GM12878 (cell line): ENCODE measurements at regions not wholly inside any gene's neighbourhood (a gene's known extent, or its start where the extent isn't known, plus 50 kb on each side); places are given as distances from the start of the nearest gene placed in this dataset.

Source experiments
- CBX3 ChIP-seq: fragments of 200-600 bp; sonication (generic); IDR thresholded peaks from 2 replicates; pipeline ENCODE4 v1.6.1; 2016; ENCODE audit warnings: low read depth, borderline replicate concordance
- CHD4 ChIP-seq: fragments of 200-600 bp; sonication (generic); IDR thresholded peaks from 2 replicates; pipeline ENCODE4 v1.6.1; 2016; ENCODE audit warnings: mild to moderate bottlenecking
- CREB1 ChIP-seq: IDR thresholded peaks from 2 replicates; pipeline ENCODE4 v1.6.1; 2012; ENCODE audit warnings: low read depth, mild to moderate bottlenecking, inconsistent platforms
- CREM ChIP-seq: IDR thresholded peaks from 2 replicates; pipeline ENCODE4 v1.6.1; 2014; ENCODE audit warnings: antibody characterized with exemption, low read depth
- GABPA ChIP-seq: IDR thresholded peaks from 2 replicates; pipeline ENCODE4 v1.6.1; 2014; ENCODE audit warnings: antibody characterized with exemption, low read depth, mild to moderate bottlenecking, inconsistent platforms
- GATAD2B ChIP-seq: fragments of 450-650 bp; conservative IDR thresholded peaks from 2 replicates; pipeline ENCODE4 v1.6.1; 2017; ENCODE audit warnings: low read depth, mild to moderate bottlenecking, moderate library complexity
- HDAC2 ChIP-seq: fragments of 200-600 bp; sonication (generic); IDR thresholded peaks from 2 replicates; pipeline ENCODE4 v1.6.1; 2017
- HDGF ChIP-seq: fragments of 450-650 bp; IDR thresholded peaks from 2 replicates; pipeline ENCODE4 v1.6.1; 2016; ENCODE audit warnings: antibody characterized with exemption
- JUND ChIP-seq: IDR thresholded peaks from 2 replicates; pipeline ENCODE4 v1.6.1; 2012; ENCODE audit warnings: low read depth, mild to moderate bottlenecking, low read length, improper control_type of control experiment, moderate library complexity
- KAT2A ChIP-seq: conservative IDR thresholded peaks from 2 replicates; pipeline ENCODE4 v1.6.1; 2011; ENCODE audit warnings: low read depth, low read length; ENCODE audit not compliant: control insufficient read depth
- KDM1A ChIP-seq: fragments of 200-600 bp; sonication (generic); IDR thresholded peaks from 2 replicates; pipeline ENCODE4 v1.6.1; 2016; ENCODE audit warnings: borderline replicate concordance
- NFYB ChIP-seq: IDR thresholded peaks from 2 replicates; pipeline ENCODE4 v1.6.1; 2011; ENCODE audit warnings: low read depth, mild to moderate bottlenecking, low read length, improper control_type of control experiment, moderate library complexity; ENCODE audit not compliant: insufficient read depth
- PML ChIP-seq: IDR thresholded peaks from 2 replicates; pipeline ENCODE4 v1.6.1; 2012; ENCODE audit warnings: low read length, inconsistent platforms
- RB1 ChIP-seq: fragments of 450-650 bp; formaldehyde crosslinking; IDR thresholded peaks from 2 replicates; pipeline ENCODE4 v1.6.1; 2017; ENCODE audit warnings: mild to moderate bottlenecking, borderline replicate concordance
- RCOR1 ChIP-seq: conservative IDR thresholded peaks from 2 replicates; pipeline ENCODE4 v1.6.1; 2012; ENCODE audit warnings: low read depth, low read length, improper control_type of control experiment
- RELA ChIP-seq: fragments of 450-650 bp; IDR thresholded peaks from 2 replicates; pipeline ENCODE4 v1.8.0; 2014; ENCODE audit warnings: borderline replicate concordance; ENCODE audit not compliant: partially characterized antibody
- RUNX3 ChIP-seq: IDR thresholded peaks from 2 replicates; pipeline ENCODE4 v1.6.1; 2012; ENCODE audit warnings: low read length, inconsistent platforms
- TAF1 ChIP-seq: IDR thresholded peaks from 2 replicates; pipeline ENCODE4 v1.6.1; 2011; ENCODE audit warnings: mild to moderate bottlenecking, low read depth, low read length, borderline replicate concordance
- ZNF207 ChIP-seq: fragments of 450-650 bp; IDR thresholded peaks from 2 replicates; pipeline ENCODE4 v1.6.1; 2014; ENCODE audit warnings: antibody characterized with exemption, mild to moderate bottlenecking, borderline replicate concordance
- ZNF217 ChIP-seq: fragments of 450-650 bp; IDR thresholded peaks from 2 replicates; pipeline ENCODE4 v1.6.1; 2017; ENCODE audit warnings: antibody characterized with exemption, mild to moderate bottlenecking
- ZZZ3 ChIP-seq: IDR thresholded peaks from 2 replicates; pipeline ENCODE4 v1.6.1; 2011; ENCODE audit warnings: low read depth; ENCODE audit not compliant: control insufficient read depth, insufficient read length
- TF ChIP-seq, protein P1 (sequence below): IDR thresholded peaks from 2 replicates; pipeline ENCODE4 v1.6.1; 2011; ENCODE audit warnings: low read depth, mild to moderate bottlenecking, low read length, moderate library complexity, borderline replicate concordance; ENCODE audit errors: extremely low read depth
- TF ChIP-seq, protein P2 (sequence below): fragments of 450-650 bp; IDR thresholded peaks from 2 replicates; pipeline ENCODE4 v1.6.1; 2017; ENCODE audit warnings: mild to moderate bottlenecking, moderate library complexity
- TF ChIP-seq, protein P3 (sequence below): fragments of 450-650 bp; IDR thresholded peaks from 2 replicates; pipeline ENCODE4 v1.6.1; 2014; ENCODE audit warnings: mild to moderate bottlenecking
- TF ChIP-seq, protein P4 (sequence below): IDR thresholded peaks from 2 replicates; pipeline ENCODE4 v1.6.1; 2011; ENCODE audit warnings: borderline replicate concordance, low read depth, mild to moderate bottlenecking, moderate library complexity, low read length; ENCODE audit not compliant: insufficient read depth, poor library complexity, severe bottlenecking
- TF ChIP-seq, protein P5 (sequence below): IDR thresholded peaks from 2 replicates; pipeline ENCODE4 v1.6.1; 2011; ENCODE audit warnings: borderline replicate concordance, low read depth, mild to moderate bottlenecking, moderate library complexity, mixed read lengths, low read length; ENCODE audit not compliant: insufficient read depth; ENCODE audit errors: extremely low read length

DNA sequence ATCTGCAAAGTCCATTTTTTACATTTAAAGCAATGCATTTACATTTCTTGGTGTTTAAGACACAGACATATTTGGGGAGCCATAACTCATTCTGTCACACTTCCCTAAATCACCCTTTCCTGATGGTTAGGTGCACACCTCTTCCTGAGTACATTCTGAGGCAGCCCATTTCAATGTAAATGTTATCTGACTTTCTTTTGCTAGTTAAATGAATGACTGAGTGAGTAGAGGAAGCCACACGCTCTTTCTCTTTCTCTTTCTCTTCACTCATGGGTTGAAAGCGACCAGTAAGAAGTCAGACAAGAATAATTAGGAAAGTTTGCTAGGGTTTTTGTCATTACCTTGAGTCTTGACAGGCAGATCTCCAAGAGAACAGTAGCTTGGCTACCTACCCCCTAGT, 143.1 kb downstream of the S1PR1 start (continued):
- TF ChIP-seq CBX3 (no peak), ZNF217 (no peak), NFYB (0 out of 2 replicates have a peak, but pooled peaks have one; percentile 62), GABPA (no peak), HDGF (no peak), TAF1 (no peak), KAT2A (no peak), ZZZ3 (no peak), KDM1A (no peak), ZNF207 (no peak), CHD4 (no peak), CREM (no peak), GATAD2B (no peak), PML (no peak; the same call in 1 of the 2 replicates), CREB1 (0 out of 2 replicates have a peak, but pooled peaks have one; percentile 42), JUND (no peak), RB1 (no peak), RELA (no peak), HDAC2 (no peak), RCOR1 (no peak), RUNX3 (peak; percentile 57)
- TF ChIP-seq, protein P1, sequence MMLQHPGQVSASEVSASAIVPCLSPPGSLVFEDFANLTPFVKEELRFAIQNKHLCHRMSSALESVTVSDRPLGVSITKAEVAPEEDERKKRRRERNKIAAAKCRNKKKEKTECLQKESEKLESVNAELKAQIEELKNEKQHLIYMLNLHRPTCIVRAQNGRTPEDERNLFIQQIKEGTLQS = no peak
- TF ChIP-seq, protein P2, sequence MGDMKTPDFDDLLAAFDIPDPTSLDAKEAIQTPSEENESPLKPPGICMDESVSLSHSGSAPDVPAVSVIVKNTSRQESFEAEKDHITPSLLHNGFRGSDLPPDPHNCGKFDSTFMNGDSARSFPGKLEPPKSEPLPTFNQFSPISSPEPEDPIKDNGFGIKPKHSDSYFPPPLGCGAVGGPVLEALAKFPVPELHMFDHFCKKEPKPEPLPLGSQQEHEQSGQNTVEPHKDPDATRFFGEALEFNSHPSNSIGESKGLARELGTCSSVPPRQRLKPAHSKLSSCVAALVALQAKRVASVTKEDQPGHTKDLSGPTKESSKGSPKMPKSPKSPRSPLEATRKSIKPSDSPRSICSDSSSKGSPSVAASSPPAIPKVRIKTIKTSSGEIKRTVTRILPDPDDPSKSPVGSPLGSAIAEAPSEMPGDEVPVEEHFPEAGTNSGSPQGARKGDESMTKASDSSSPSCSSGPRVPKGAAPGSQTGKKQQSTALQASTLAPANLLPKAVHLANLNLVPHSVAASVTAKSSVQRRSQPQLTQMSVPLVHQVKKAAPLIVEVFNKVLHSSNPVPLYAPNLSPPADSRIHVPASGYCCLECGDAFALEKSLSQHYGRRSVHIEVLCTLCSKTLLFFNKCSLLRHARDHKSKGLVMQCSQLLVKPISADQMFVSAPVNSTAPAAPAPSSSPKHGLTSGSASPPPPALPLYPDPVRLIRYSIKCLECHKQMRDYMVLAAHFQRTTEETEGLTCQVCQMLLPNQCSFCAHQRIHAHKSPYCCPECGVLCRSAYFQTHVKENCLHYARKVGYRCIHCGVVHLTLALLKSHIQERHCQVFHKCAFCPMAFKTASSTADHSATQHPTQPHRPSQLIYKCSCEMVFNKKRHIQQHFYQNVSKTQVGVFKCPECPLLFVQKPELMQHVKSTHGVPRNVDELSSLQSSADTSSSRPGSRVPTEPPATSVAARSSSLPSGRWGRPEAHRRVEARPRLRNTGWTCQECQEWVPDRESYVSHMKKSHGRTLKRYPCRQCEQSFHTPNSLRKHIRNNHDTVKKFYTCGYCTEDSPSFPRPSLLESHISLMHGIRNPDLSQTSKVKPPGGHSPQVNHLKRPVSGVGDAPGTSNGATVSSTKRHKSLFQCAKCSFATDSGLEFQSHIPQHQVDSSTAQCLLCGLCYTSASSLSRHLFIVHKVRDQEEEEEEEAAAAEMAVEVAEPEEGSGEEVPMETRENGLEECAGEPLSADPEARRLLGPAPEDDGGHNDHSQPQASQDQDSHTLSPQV = no peak
- TF ChIP-seq, protein P3, sequence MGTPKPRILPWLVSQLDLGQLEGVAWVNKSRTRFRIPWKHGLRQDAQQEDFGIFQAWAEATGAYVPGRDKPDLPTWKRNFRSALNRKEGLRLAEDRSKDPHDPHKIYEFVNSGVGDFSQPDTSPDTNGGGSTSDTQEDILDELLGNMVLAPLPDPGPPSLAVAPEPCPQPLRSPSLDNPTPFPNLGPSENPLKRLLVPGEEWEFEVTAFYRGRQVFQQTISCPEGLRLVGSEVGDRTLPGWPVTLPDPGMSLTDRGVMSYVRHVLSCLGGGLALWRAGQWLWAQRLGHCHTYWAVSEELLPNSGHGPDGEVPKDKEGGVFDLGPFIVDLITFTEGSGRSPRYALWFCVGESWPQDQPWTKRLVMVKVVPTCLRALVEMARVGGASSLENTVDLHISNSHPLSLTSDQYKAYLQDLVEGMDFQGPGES = no peak
- TF ChIP-seq, protein P4, sequence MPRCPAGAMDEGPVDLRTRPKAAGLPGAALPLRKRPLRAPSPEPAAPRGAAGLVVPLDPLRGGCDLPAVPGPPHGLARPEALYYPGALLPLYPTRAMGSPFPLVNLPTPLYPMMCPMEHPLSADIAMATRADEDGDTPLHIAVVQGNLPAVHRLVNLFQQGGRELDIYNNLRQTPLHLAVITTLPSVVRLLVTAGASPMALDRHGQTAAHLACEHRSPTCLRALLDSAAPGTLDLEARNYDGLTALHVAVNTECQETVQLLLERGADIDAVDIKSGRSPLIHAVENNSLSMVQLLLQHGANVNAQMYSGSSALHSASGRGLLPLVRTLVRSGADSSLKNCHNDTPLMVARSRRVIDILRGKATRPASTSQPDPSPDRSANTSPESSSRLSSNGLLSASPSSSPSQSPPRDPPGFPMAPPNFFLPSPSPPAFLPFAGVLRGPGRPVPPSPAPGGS = peak; percentile 25
- TF ChIP-seq, protein P5, sequence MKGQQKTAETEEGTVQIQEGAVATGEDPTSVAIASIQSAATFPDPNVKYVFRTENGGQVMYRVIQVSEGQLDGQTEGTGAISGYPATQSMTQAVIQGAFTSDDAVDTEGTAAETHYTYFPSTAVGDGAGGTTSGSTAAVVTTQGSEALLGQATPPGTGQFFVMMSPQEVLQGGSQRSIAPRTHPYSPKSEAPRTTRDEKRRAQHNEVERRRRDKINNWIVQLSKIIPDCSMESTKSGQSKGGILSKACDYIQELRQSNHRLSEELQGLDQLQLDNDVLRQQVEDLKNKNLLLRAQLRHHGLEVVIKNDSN = no peak
